ENCODE measurements at regions not wholly inside any gene's neighbourhood (a gene's known extent, or its start where the extent isn't known, plus 50 kb on each side); places are given as distances from the start of the nearest gene placed in this dataset.

GRCh38 chr10:121293110-121293509 is 305.1 kb downstream of the FGFR2 start:
- Mint-ChIP-seq H3K36me3 (ENCODE audit: low read depth) (no peaks in the 10 kb centered on the region), H3K4me1 (no peaks in the 10 kb centered on the region), H3K27me3 (no peaks in the 10 kb centered on the region), H3K9me3 (no peaks in the 10 kb centered on the region), H3K4me3 (no peak overlapping the region), H3K27ac (no peak overlapping the region)
- ChIA-PET POLR2A (no interaction called here), CTCF (no interaction called here)
- no peak for DNase-seq

DNA sequence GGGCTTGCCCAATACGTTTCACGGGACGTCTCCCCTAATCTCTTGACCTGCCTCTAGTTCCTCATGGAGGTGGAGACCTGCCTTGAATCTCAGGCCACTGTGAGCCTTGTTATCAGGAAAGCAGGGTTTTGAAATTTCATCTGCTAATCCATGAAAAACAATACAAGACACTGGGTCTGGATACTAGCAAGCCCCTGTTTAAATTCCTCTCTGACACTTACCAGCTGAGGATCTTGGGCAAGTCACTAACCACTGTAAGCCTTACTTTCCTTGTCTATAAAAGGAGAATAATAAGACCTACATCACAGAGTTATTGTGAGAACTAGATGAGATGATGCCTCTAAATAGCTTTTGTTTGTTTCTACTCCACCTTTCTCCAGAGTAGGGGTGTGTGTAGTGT is 303.6 kb downstream of the FGFR2 start:
- Mint-ChIP-seq H3K36me3 (ENCODE audit: low read depth) (no peaks in the 10 kb centered on the region), H3K27me3 (no peaks in the 10 kb centered on the region), H3K4me3 (no peak overlapping the region), H3K9me3 (no peaks in the 10 kb centered on the region), H3K27ac (no peak overlapping the region), H3K4me1 (no peaks in the 10 kb centered on the region)
- POLR2A ChIA-PET, result no interaction called here
- CTCF ChIA-PET, result no interaction called here
- no peak for DNase-seq

DNA sequence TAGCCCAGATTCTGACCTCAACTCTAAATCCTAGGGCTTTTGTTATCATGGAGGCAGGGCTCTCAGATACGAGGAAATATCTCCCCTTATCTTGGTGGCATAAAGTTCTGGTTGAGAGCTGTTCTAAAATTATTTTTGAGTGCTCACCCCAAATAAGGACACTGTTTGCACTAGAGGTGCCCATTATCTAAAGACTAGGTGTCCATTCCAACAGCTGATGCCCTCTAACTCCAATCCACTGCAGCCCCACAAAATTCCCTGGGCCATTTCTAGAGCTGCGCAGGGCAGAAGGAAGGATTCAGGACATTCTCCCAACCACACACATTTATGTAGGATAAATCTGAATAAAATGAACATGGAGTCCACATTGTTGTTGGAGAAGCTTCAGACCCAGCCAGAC is 301.9 kb downstream of the FGFR2 start:
- CTCF ChIA-PET, result interaction anchor here (0.6 kb wide), 1 partner anchor 49 kb away, joined by 3 read pairs; no protein-coding TSS in a partner anchor
- Mint-ChIP-seq H3K27ac (no peak overlapping the region), H3K4me1 (no peaks in the 10 kb centered on the region), H3K27me3 (no peaks in the 10 kb centered on the region), H3K9me3 (no peaks in the 10 kb centered on the region), H3K4me3 (no peak overlapping the region), H3K36me3 (ENCODE audit: low read depth) (no peaks in the 10 kb centered on the region)
- POLR2A ChIA-PET, result no interaction called here
- no peak for DNase-seq

- H3K4me1 Mint-ChIP-seq, result no peaks in the 10 kb centered on the region
- H3K9me3 Mint-ChIP-seq, result no peaks in the 10 kb centered on the region
- no peaks in the 10 kb centered on the region for H3K36me3 Mint-ChIP-seq (ENCODE audit: low read depth)
- no peak for DNase-seq
- ChIA-PET CTCF (no interaction called here), POLR2A (no interaction called here)
- no peak overlapping the region for H3K4me3 Mint-ChIP-seq
- H3K27ac Mint-ChIP-seq, result no peak overlapping the region
- no peaks in the 10 kb centered on the region for H3K27me3 Mint-ChIP-seq
These were observed 301.2 kb downstream of the FGFR2 start for GRCh38 chr10:121296881-121297585.

DNA sequence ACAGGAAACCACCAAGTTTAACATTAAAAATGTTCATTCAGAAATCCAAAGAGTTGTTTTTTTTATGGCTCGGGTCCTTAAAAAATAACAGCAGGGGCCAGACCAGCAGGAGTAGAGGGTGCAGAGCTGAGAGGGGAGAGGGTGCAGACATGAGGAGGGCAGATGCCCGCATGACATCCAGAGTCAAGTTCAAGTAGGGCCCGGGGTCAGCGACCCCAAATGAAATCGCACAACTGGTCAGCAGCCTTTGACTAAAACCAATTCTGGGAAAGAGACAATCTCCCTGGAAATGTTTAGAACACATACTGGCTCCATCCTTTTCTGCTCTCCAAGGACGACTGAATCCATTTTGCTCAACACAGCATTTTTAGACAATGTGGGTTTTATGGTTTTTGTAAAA is 297.5 kb downstream of the FGFR2 start:
- H3K36me3 Mint-ChIP-seq (ENCODE audit: low read depth), result no peaks in the 10 kb centered on the region
- H3K27ac Mint-ChIP-seq, result no peak overlapping the region
- POLR2A ChIA-PET, result no interaction called here
- no peaks in the 10 kb centered on the region for H3K9me3 Mint-ChIP-seq
- DNase-seq, result no peak
- CTCF ChIA-PET, result no interaction called here
- no peaks in the 10 kb centered on the region for H3K4me1 Mint-ChIP-seq
- H3K4me3 Mint-ChIP-seq, result no peak overlapping the region
- no peaks in the 10 kb centered on the region for H3K27me3 Mint-ChIP-seq

GRCh38 chr10:121302541-121303180 is 295.6 kb downstream of the FGFR2 start:
- no peak for DNase-seq
- no peak overlapping the region for H3K27ac Mint-ChIP-seq
- no peaks in the 10 kb centered on the region for H3K36me3 Mint-ChIP-seq (ENCODE audit: low read depth)
- CTCF ChIA-PET, result no interaction called here
- H3K27me3 Mint-ChIP-seq, result no peaks in the 10 kb centered on the region
- H3K9me3 Mint-ChIP-seq, result no peaks in the 10 kb centered on the region
- no peaks in the 10 kb centered on the region for H3K4me1 Mint-ChIP-seq
- POLR2A ChIA-PET, result no interaction called here
- no peak overlapping the region for H3K4me3 Mint-ChIP-seq

- H3K27ac Mint-ChIP-seq, result no peak overlapping the region
- H3K4me3 Mint-ChIP-seq, result no peak overlapping the region
- no peak for DNase-seq
- POLR2A ChIA-PET, result no interaction called here
- H3K4me1 Mint-ChIP-seq, result no peaks in the 10 kb centered on the region
- no peaks in the 10 kb centered on the region for H3K9me3 Mint-ChIP-seq
- H3K27me3 Mint-ChIP-seq, result no peaks in the 10 kb centered on the region
- CTCF ChIA-PET, result no interaction called here
- no peaks in the 10 kb centered on the region for H3K36me3 Mint-ChIP-seq (ENCODE audit: low read depth)
These were observed 294.9 kb downstream of the FGFR2 start for GRCh38 chr10:121303287-121303890.

DNA sequence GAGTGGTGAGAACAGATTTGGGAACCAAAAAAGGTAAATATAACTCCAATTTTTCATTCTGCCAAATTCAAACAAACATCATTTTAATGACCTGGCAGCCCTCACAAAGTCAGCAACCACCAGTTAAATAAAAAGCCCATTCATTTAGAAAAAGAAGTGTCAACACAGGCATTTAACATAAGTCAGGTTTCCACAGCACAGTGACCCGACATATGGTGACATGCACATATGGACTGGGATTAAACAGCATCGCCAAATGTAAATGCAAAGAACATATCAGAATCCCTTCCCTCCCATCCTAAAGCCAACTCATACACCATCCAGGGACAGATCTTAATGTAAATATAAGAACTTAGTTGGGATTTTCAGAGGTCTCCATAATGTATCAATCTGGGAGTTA is 293.2 kb downstream of the FGFR2 start:
- H3K4me3 Mint-ChIP-seq, result no peak overlapping the region
- no peaks in the 10 kb centered on the region for H3K4me1 Mint-ChIP-seq
- ChIA-PET CTCF (no interaction called here), POLR2A (no interaction called here)
- no peaks in the 10 kb centered on the region for H3K27me3 Mint-ChIP-seq
- no peaks in the 10 kb centered on the region for H3K9me3 Mint-ChIP-seq
- H3K36me3 Mint-ChIP-seq (ENCODE audit: low read depth), result no peaks in the 10 kb centered on the region
- DNase-seq, result no peak
- H3K27ac Mint-ChIP-seq, result no peak overlapping the region

GRCh38 chr10:121306159-121306673 is 292.0 kb downstream of the FGFR2 start:
- Mint-ChIP-seq H3K27ac (no peak overlapping the region), H3K36me3 (ENCODE audit: low read depth) (no peaks in the 10 kb centered on the region), H3K9me3 (peaks cover 3% of the 10 kb centered on the region), H3K4me1 (no peaks in the 10 kb centered on the region), H3K27me3 (no peaks in the 10 kb centered on the region), H3K4me3 (no peak overlapping the region)
- ChIA-PET CTCF (no interaction called here), POLR2A (no interaction called here)
- no peak for DNase-seq

DNA sequence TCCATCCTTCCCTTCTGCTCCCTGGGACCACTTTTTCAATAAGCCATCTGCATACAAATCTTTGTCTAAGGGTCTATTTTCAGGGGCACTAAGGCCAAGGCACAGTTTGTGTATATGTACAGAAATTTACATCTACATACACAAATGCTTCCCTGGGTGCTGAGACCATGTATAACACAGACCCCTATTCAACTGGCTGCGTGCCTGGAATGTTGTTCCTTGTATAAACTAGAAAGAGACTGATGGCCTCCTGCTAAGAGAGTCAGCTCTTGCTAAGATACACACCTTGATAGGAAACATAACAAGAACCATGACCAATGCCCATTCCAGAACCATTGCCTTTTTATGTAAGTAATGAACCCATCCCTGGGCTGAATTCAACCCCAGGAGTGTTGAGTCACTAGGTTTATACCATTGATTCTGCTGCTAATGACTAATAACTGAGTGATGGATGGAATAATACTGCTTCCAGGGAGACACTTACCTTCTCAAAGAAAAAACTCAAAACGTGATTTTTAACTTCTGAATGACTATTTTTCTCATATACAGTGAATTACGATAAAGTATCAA is 290.7 kb downstream of the FGFR2 start:
- no peak overlapping the region for H3K27ac Mint-ChIP-seq
- no peaks in the 10 kb centered on the region for H3K27me3 Mint-ChIP-seq
- ChIA-PET CTCF (no interaction called here), POLR2A (interaction anchor here (0.6 kb wide), 1 partner anchor 142 kb away, joined by 3 read pairs; no protein-coding TSS in a partner anchor)
- no peak for DNase-seq
- peaks cover 3% of the 10 kb centered on the region for H3K9me3 Mint-ChIP-seq
- no peaks in the 10 kb centered on the region for H3K36me3 Mint-ChIP-seq (ENCODE audit: low read depth)
- H3K4me1 Mint-ChIP-seq, result no peaks in the 10 kb centered on the region
- H3K4me3 Mint-ChIP-seq, result no peak overlapping the region

DNA sequence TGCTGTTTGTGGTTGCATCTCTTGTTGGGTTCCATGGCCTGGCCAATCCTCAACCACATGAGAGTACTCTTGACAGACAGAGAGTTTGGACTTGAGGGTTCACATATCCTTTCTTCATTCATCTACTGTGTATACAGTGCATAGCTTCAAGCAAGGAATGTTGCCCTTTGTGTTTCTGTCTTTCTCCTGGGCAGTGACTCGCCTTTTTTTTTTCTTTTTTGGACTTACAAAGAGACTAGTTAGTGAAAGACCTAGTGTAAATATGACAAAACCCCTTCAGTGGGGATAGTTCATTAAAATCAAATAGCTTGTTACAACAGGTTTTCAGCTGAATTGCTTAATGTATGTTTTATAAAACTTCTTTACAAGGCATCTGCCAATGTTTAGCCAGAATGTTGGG is 290.2 kb downstream of the FGFR2 start:
- H3K27ac Mint-ChIP-seq, result no peak overlapping the region
- DNase-seq, result no peak
- no peaks in the 10 kb centered on the region for H3K27me3 Mint-ChIP-seq
- no peak overlapping the region for H3K4me3 Mint-ChIP-seq
- peaks cover 3% of the 10 kb centered on the region for H3K9me3 Mint-ChIP-seq
- no peaks in the 10 kb centered on the region for H3K4me1 Mint-ChIP-seq
- CTCF ChIA-PET, result no interaction called here
- no peaks in the 10 kb centered on the region for H3K36me3 Mint-ChIP-seq (ENCODE audit: low read depth)
- POLR2A ChIA-PET, result interaction anchor here (0.6 kb wide), 1 partner anchor 143 kb away, joined by 3 read pairs; no protein-coding TSS in a partner anchor

DNA sequence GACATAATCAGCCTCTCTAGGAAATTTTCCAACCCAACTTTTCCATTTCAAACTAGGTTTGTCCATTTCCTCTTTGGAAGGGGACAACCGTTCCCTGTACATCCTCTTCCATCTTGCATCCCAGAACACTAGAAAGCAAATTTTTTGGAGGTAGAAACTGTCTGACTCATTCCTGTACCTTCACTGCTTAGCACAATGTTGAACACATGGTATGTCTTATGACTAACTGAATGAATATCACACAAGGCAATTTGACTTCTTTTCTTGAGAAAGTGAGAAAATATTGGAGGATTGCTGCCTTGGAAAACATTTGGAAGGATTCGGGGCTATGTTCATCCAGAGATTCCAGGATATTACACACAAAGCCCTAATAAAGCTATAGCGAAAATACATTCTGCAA is 289.1 kb downstream of the FGFR2 start:
- H3K27me3 Mint-ChIP-seq, result no peaks in the 10 kb centered on the region
- H3K4me1 Mint-ChIP-seq, result no peaks in the 10 kb centered on the region
- H3K36me3 Mint-ChIP-seq (ENCODE audit: low read depth), result no peaks in the 10 kb centered on the region
- H3K4me3 Mint-ChIP-seq, result no peak overlapping the region
- ChIA-PET CTCF (no interaction called here), POLR2A (no interaction called here)
- DNase-seq, result no peak
- peaks cover 3% of the 10 kb centered on the region for H3K9me3 Mint-ChIP-seq
- H3K27ac Mint-ChIP-seq, result no peak overlapping the region

DNA sequence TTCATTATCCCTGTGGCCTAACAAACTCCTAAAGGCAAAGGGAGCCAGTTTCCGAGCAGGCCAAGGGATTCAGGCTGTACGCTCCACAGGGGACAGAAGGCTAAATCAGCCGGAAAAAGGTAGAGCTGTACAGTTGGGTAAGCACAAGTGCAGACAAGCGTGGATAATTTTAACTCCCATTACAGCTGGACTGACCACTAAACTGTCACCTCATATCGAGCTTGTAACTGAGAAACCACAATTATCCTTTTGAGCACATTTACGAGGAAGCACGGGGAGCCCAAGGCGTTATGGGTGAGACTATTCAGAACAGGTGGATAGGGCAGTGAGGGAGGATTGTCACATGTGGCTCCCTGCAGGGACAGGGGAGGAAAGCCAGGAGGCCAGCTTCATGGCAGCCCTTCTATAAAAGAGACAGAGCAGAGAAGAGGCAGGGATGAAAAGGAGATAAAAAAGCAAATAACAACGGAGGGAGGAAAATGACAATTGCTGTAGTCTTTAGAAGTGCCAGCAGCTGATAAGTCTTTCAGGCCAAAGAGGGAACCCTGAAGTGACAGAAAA is 288.0 kb downstream of the FGFR2 start:
- ChIA-PET CTCF (no interaction called here), POLR2A (no interaction called here)
- Mint-ChIP-seq H3K4me3 (no peak overlapping the region), H3K36me3 (ENCODE audit: low read depth) (no peaks in the 10 kb centered on the region), H3K27ac (no peak overlapping the region), H3K4me1 (no peaks in the 10 kb centered on the region), H3K27me3 (no peaks in the 10 kb centered on the region), H3K9me3 (peaks cover 3% of the 10 kb centered on the region)
- DNase-seq, result no peak

Measured in activated CD4-positive, alpha-beta memory T cell treated with anti-CD3 and anti-CD28 coated beads, Interleukin-2, amount 10 ng/mL, durations not matched to agents 7 days and 5 days (primary cell).